DOHH2 (cell line): ENCODE measurements at regions not wholly inside any gene's neighbourhood (a gene's known extent, or its start where the extent isn't known, plus 50 kb on each side); places are given as distances from the start of the nearest gene placed in this dataset.

ENCODE experiments used
- H3F3A ChIP-seq: fragments of 200-600 bp; sonication (generic), shearing (Covaris generic); 2 replicates; pipeline ENCODE4 v1.6.0; 2016; ENCODE audit warnings: antibody characterized with exemption, mild to moderate bottlenecking; ENCODE audit not compliant: control insufficient read depth, insufficient read depth
- H3K27ac ChIP-seq: fragments of 200-600 bp; sonication (generic); 2 replicates; pipeline ENCODE4 v1.5.1; 2014; ENCODE audit warnings: low read depth, mild to moderate bottlenecking, low read length, moderate library complexity
- H3K27me3 ChIP-seq: fragments of 200-600 bp; sonication (generic); 2 replicates; pipeline ENCODE4 v1.6.1; 2014; ENCODE audit warnings: mild to moderate bottlenecking, low read length, mixed read lengths; ENCODE audit not compliant: control insufficient read depth
- H3K36me3 ChIP-seq: fragments of 200-600 bp; sonication (generic); 2 replicates; pipeline ENCODE4 v1.6.1; 2014; ENCODE audit warnings: mild to moderate bottlenecking, low read length, moderate library complexity, mixed read lengths; ENCODE audit not compliant: control insufficient read depth
- H3K4me1 ChIP-seq: fragments of 200-600 bp; sonication (generic); 2 replicates; pipeline ENCODE4 v1.6.1; 2014; ENCODE audit warnings: mild to moderate bottlenecking, low read length, mixed read lengths; ENCODE audit not compliant: control insufficient read depth
- H3K4me2 ChIP-seq: fragments of 200-600 bp; sonication (generic); 2 replicates; pipeline ENCODE4 v1.6.0; 2014; ENCODE audit warnings: mild to moderate bottlenecking, low read length, moderate library complexity
- H3K4me3 ChIP-seq: fragments of 200-600 bp; sonication (generic); 2 replicates; pipeline ENCODE4 v1.5.1; 2014; ENCODE audit warnings: mild to moderate bottlenecking, low read length, mixed read lengths
- H3K79me2 ChIP-seq: fragments of 200-600 bp; sonication (generic); 2 replicates; pipeline ENCODE4 v1.6.1; 2014; ENCODE audit warnings: mild to moderate bottlenecking, low read length, mixed read lengths; ENCODE audit not compliant: control insufficient read depth
- H3K9me2 ChIP-seq: fragments of 200-600 bp; sonication (generic); replicated peaks from 2 replicates; pipeline ENCODE4 v1.6.1; 2014; ENCODE audit warnings: mild to moderate bottlenecking, low read length, mixed read lengths; ENCODE audit not compliant: control insufficient read depth
- H3K9me3 ChIP-seq: fragments of 200-600 bp; sonication (generic); 2 replicates; pipeline ENCODE4 v1.6.1; 2014; ENCODE audit warnings: antibody characterized with exemption, low read length, mixed read lengths; ENCODE audit not compliant: control insufficient read depth, insufficient read depth
- H4K20me1 ChIP-seq: fragments of 200-600 bp; sonication (generic); 2 replicates; pipeline ENCODE4 v1.6.0; 2014; ENCODE audit warnings: low read depth, mild to moderate bottlenecking, antibody characterized with exemption, low read length, moderate library complexity; ENCODE audit not compliant: control insufficient read depth, insufficient read depth
- EZH2phosphoT487 ChIP-seq: fragments of 200-600 bp; sonication (generic); IDR thresholded peaks from 2 replicates; pipeline ENCODE4 v1.6.1; 2017; ENCODE audit warnings: borderline replicate concordance, mild to moderate bottlenecking, antibody characterized with exemption, low read length, moderate library complexity, mixed read lengths
- TF ChIP-seq, protein P1 (sequence below): fragments of 200-600 bp; sonication (generic); IDR thresholded peaks from one replicate; pipeline ENCODE4 v1.5.1; 2014; ENCODE audit warnings: antibody characterized with exemption, mild to moderate bottlenecking, low read depth, low read length; ENCODE audit not compliant: poor library complexity, severe bottlenecking

DNA sequence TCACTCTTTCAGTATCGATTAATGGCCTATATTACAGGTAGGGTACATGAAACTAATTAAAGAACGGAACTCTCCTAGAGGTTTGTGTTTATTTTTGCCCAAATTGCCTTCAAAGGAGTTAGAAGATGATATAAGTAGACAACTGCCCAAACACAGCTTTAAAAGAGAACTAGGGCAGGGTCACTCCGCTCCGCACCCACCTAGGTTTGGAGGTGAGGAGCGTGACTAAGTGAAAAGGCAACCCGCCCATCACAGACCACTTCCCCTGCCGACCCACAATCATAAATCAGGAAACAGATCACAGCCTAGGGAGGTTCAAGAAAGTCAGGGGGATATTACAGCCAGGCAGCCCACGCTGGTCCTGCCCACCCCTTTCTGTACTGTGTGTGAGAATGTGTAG is 166.7 kb downstream of the C1D start:
- H3K27me3 ChIP-seq = no peaks in the 10 kb centered on the region; the same call in 1 of the 2 replicates
- H3K4me3 ChIP-seq = no peak overlapping the region
- no peaks in the 10 kb centered on the region for H3F3A ChIP-seq
- no peaks in the 10 kb centered on the region for H3K36me3 ChIP-seq
- no peaks in the 10 kb centered on the region for H3K9me3 ChIP-seq
- H3K9me2 ChIP-seq = no peaks in the 10 kb centered on the region
- H3K4me1 ChIP-seq = no peaks in the 10 kb centered on the region
- no peaks in the 10 kb centered on the region for H4K20me1 ChIP-seq
- TF ChIP-seq EZH2phosphoT487 = no peak
- TF ChIP-seq, protein P1, sequence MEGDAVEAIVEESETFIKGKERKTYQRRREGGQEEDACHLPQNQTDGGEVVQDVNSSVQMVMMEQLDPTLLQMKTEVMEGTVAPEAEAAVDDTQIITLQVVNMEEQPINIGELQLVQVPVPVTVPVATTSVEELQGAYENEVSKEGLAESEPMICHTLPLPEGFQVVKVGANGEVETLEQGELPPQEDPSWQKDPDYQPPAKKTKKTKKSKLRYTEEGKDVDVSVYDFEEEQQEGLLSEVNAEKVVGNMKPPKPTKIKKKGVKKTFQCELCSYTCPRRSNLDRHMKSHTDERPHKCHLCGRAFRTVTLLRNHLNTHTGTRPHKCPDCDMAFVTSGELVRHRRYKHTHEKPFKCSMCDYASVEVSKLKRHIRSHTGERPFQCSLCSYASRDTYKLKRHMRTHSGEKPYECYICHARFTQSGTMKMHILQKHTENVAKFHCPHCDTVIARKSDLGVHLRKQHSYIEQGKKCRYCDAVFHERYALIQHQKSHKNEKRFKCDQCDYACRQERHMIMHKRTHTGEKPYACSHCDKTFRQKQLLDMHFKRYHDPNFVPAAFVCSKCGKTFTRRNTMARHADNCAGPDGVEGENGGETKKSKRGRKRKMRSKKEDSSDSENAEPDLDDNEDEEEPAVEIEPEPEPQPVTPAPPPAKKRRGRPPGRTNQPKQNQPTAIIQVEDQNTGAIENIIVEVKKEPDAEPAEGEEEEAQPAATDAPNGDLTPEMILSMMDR = no peak
- no peaks in the 10 kb centered on the region for H3K79me2 ChIP-seq
- H3K4me2 ChIP-seq = no peak overlapping the region
- H3K27ac ChIP-seq = no peak overlapping the region

DNA sequence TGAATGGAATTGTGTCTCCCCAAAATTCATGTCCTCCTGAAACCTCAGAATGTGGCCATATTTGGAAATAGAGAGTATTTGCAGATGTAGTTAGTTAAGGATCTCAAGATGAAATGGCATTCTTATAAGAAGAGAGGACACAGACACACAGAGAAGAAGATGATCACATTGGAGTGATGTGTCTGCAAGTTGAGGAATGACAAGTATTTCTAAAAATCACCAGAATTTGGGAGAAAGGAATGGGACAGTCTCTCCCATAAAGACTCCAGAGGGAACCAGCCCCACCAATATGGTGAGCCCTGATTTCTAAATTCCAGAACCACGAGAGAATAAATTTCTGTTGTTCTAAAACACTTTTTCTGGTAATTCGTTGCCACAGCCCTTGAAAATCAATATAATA is 166.3 kb downstream of the C1D start:
- Histone ChIP-seq H3K4me3 (no peak overlapping the region), H3F3A (no peaks in the 10 kb centered on the region), H3K4me2 (no peak overlapping the region), H3K27ac (no peak overlapping the region), H3K79me2 (no peaks in the 10 kb centered on the region), H3K9me2 (no peaks in the 10 kb centered on the region), H4K20me1 (no peaks in the 10 kb centered on the region), H3K36me3 (no peaks in the 10 kb centered on the region), H3K4me1 (no peaks in the 10 kb centered on the region), H3K9me3 (no peaks in the 10 kb centered on the region), H3K27me3 (no peaks in the 10 kb centered on the region; the same call in 1 of the 2 replicates)
- TF ChIP-seq, protein P1 = no peak
- TF ChIP-seq EZH2phosphoT487 = no peak

DNA sequence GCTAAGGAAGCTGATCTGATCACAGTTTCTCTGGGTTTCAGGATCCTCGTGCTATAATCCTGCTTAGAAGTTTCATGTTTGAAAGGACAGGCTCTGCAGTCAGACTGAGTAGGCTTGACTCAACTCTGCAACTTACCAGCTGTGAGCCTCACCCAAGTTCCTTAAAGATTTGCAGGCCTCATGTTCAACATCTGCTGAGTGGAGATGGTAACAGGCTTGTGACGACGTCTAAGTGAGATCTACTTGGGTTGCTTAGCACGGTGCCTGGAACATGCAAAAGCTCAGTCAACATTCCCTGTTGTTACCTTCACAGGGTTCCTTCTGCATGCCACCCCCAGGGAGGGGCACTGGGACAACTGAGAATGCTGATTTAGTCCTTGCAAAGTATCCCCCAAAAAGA is 164.2 kb downstream of the C1D start:
- no peaks in the 10 kb centered on the region for H3K9me2 ChIP-seq
- no peak overlapping the region for H3K4me3 ChIP-seq
- H4K20me1 ChIP-seq = no peaks in the 10 kb centered on the region
- no peak overlapping the region for H3K4me2 ChIP-seq
- no peaks in the 10 kb centered on the region for H3K79me2 ChIP-seq
- no peak for TF ChIP-seq EZH2phosphoT487
- TF ChIP-seq, protein P1 = no peak
- H3K9me3 ChIP-seq = no peaks in the 10 kb centered on the region
- no peaks in the 10 kb centered on the region for H3K4me1 ChIP-seq
- H3K36me3 ChIP-seq = no peaks in the 10 kb centered on the region
- no peaks in the 10 kb centered on the region for H3F3A ChIP-seq
- H3K27me3 ChIP-seq = no peaks in the 10 kb centered on the region; the same call in 1 of the 2 replicates
- H3K27ac ChIP-seq = no peak overlapping the region
